Panc1 (cell line): ENCODE measurements at regions not wholly inside any gene's neighbourhood (a gene's known extent, or its start where the extent isn't known, plus 50 kb on each side); places are given as distances from the start of the nearest gene placed in this dataset.

Source experiments
- ATAC-seq: fragments of 200-7000 bp; cut with Tn5 transposase; 2 replicates; pipeline ENCODE4 v1.9.1; 2020; ENCODE audit warnings: mild to moderate bottlenecking, moderate library complexity
- BruUV-seq: library from RNA; stranded (reverse); fragments of 400-500 nt; replicated peaks from 2 replicates; lab custom pipeline; 2021; lab: Mats Ljungman, UMichigan
- CTCF ChIA-PET: fragments of 300-600 bp; sonication (Branson Sonifier 250); formaldehyde crosslinking; loops from one replicate; lab custom pipeline; 2022; ENCODE audit warnings: antibody characterized with exemption; lab: Charles Lee
- POLR2A ChIA-PET: fragments of 300-600 bp; sonication (Branson Sonifier 250); formaldehyde crosslinking; loops from one replicate; lab custom pipeline; 2022; ENCODE audit warnings: antibody characterized with exemption; lab: Charles Lee
- DNase-seq: peaks from one replicate; pipeline ENCODE4 v3.0.0-alpha.2; 2010; ENCODE audit warnings: low read depth, low spot score
- H3K27ac ChIP-seq: 2 replicates; pipeline ENCODE4 v1.5.1; 2011; ENCODE audit warnings: mild to moderate bottlenecking, low read length, inconsistent platforms
- H3K27me3 ChIP-seq: fragments of 200-500 bp; sonication (Bioruptor generic); 2 replicates; pipeline ENCODE4 v1.6.0; 2014; ENCODE audit warnings: low read length, inconsistent platforms; ENCODE audit not compliant: control insufficient read depth, insufficient read depth
- H3K36me3 ChIP-seq: fragments of 200-500 bp; sonication (Bioruptor generic); 2 replicates; pipeline ENCODE4 v1.5.1; 2014; ENCODE audit warnings: inconsistent platforms, mild to moderate bottlenecking, low read length, moderate library complexity; ENCODE audit not compliant: control insufficient read depth, insufficient read depth
- H3K4me1 ChIP-seq: 2 replicates; pipeline ENCODE4 v1.5.1; 2011; ENCODE audit warnings: inconsistent platforms, mild to moderate bottlenecking, low read length, moderate library complexity; ENCODE audit not compliant: control insufficient read depth, insufficient read depth
- H3K4me3 ChIP-seq, 2 experiments: 2 replicates each; pipeline ENCODE4 v1.5.1; 2011 to 2012; ENCODE audit warnings: low read depth in 2 of 2, low read length in 2 of 2, mild to moderate bottlenecking in 2 of 2, inconsistent platforms in 1 of 2, moderate library complexity in 1 of 2
- H3K9me3 ChIP-seq: fragments of 200-500 bp; sonication (Bioruptor generic); 2 replicates; pipeline ENCODE4 v1.5.1; 2014; ENCODE audit warnings: low read depth, mild to moderate bottlenecking, inconsistent platforms, low read length, moderate library complexity; ENCODE audit not compliant: control insufficient read depth, insufficient read depth
- CTCF ChIP-seq: fragments of 450-650 bp; IDR thresholded peaks from 2 replicates; pipeline ENCODE4 v1.5.1; 2017; ENCODE audit warnings: mild to moderate bottlenecking
- POLR2AphosphoS5 ChIP-seq: IDR thresholded peaks from 2 replicates; pipeline ENCODE4 v1.6.1; 2012; ENCODE audit warnings: mild to moderate bottlenecking, low read depth, low read length, moderate library complexity
- REST ChIP-seq, 2 experiments: IDR thresholded peaks; 2 replicates each; pipeline ENCODE4 v1.6.1; 2011 to 2012; ENCODE audit warnings: low read depth in 2 of 2, control low read depth in 1 of 2, low read length in 1 of 2, mild to moderate bottlenecking in 1 of 2, moderate library complexity in 1 of 2; ENCODE audit not compliant: insufficient read depth in 1 of 2
- SIN3A ChIP-seq: IDR thresholded peaks from 2 replicates; pipeline ENCODE4 v1.6.1; 2012; ENCODE audit warnings: low read depth, mild to moderate bottlenecking, low read length, moderate library complexity, borderline replicate concordance; ENCODE audit not compliant: insufficient read depth
- TCF7L2 ChIP-seq: IDR thresholded peaks from 2 replicates; pipeline ENCODE4 v1.6.1; 2011; ENCODE audit warnings: mild to moderate bottlenecking, low read depth, low read length, inconsistent platforms
- in situ Hi-C: cut with HindIII; loops from 2 replicates; pipeline ENCODE4 v1.10.0; 2016; ENCODE audit warnings: low sequenced_read_pairs, low pct_unique_long_range_greater_than_20kb
- intact Hi-C: fragments of 100-400 bp; cut with micrococcal nuclease; formaldehyde crosslinking; loops from one replicate; pipeline ENCODE4 v1.10.0; 2022; ENCODE audit not compliant: unreplicated experiment

- BruUV-seq, result no TSS peak
Measured at GRCh38 chr1:68551459-68551858, 54.6 kb upstream of the DEPDC1 start.

GRCh38 chr1:68558321-68559026 lies 61.6 kb upstream of the DEPDC1 start:
- DNase-seq, result no peak
- H3K27ac ChIP-seq, result no peak overlapping the region
- peaks cover 5% of the 10 kb centered on the region; the same call in 1 of the 2 replicates for H3K27me3 ChIP-seq
- no peaks in the 10 kb centered on the region for H3K36me3 ChIP-seq
- ChIA-PET CTCF (no interaction called here), POLR2A (no interaction called here)
- no peak overlapping the region for H3K4me3 ChIP-seq
- intact Hi-C loops (no loop called here), in situ Hi-C loops (no loop called here)
- H3K9me3 ChIP-seq, result no peaks in the 10 kb centered on the region
- H3K4me1 ChIP-seq, result no peaks in the 10 kb centered on the region
- TF ChIP-seq TCF7L2, result no peak
- no peak for TF ChIP-seq REST (IDR thresholded peaks at IDR 0.05; ENCODE audit: insufficient read depth in 1 of 2, low read depth in 2 of 2, low read length in 1 of 2)
- no peak for TF ChIP-seq SIN3A
- TF ChIP-seq POLR2AphosphoS5, result no peak
- TF ChIP-seq CTCF, result no peak
- ATAC-seq, result no peak
- BruUV-seq, result no TSS peak

More at GRCh38 chr1:68551459-68551858, 54.6 kb upstream of the DEPDC1 start:
- DNase-seq (no peak), ATAC-seq (no peak)
- H3K27me3 ChIP-seq, result no peaks in the 10 kb centered on the region
- no peak overlapping the region for H3K4me3 ChIP-seq
- no peak overlapping the region for H3K27ac ChIP-seq
- in situ Hi-C loops, result no loop called here
- TF ChIP-seq SIN3A (no peak), TCF7L2 (no peak), POLR2AphosphoS5 (no peak), REST (IDR thresholded peaks at IDR 0.05; ENCODE audit: insufficient read depth in 1 of 2, low read depth in 2 of 2, low read length in 1 of 2) (no peak), CTCF (no peak)
- H3K4me1 ChIP-seq, result no peaks in the 10 kb centered on the region
- H3K9me3 ChIP-seq, result no peaks in the 10 kb centered on the region
- no peaks in the 10 kb centered on the region for H3K36me3 ChIP-seq
- intact Hi-C loops, result no loop called here
- POLR2A ChIA-PET, result no interaction called here
- CTCF ChIA-PET, result no interaction called here
